ENCODE measurements at regions not wholly inside any gene's neighbourhood (a gene's known extent, or its start where the extent isn't known, plus 50 kb on each side); places are given as distances from the start of the nearest gene placed in this dataset.
A peak's percentile ranks its signal among the peaks of the same experiment; 100 is the strongest.
"Not testable (repeated sequence)": the region's sequence is repeated elsewhere in the genome, so short reads cannot be mapped to it uniquely, and the experiment has no call there.

- no peak for DNase-seq (ENCODE audit: low spot score)
Observed at GRCh38 chr10:36448760-36449691, 676.4 kb upstream of the ANKRD30A start.

GRCh38 chr10:36446881-36447280, 678.5 kb upstream of the ANKRD30A start:
- no peak for DNase-seq (ENCODE audit: low spot score)

- no peak for DNase-seq (ENCODE audit: low spot score)
Observed at GRCh38 chr10:36443233-36443632, 682.2 kb upstream of the ANKRD30A start.

- peak; percentile 8 for DNase-seq (ENCODE audit: low spot score)
Observed at GRCh38 chr10:36441557-36441956, 683.8 kb upstream of the ANKRD30A start.

GRCh38 chr10:36440539-36440938, 684.9 kb upstream of the ANKRD30A start:
- no peak for DNase-seq (ENCODE audit: low spot score)

GRCh38 chr10:36437367-36437766, 688.0 kb upstream of the ANKRD30A start:
- no peak for DNase-seq (ENCODE audit: low spot score)

GRCh38 chr10:36428507-36428906, 696.9 kb upstream of the ANKRD30A start:
- DNase-seq (ENCODE audit: low spot score) = no peak

GRCh38 chr10:36425131-36425797, 700.1 kb upstream of the ANKRD30A start:
- DNase-seq (ENCODE audit: low spot score) = peak; percentile 10

- DNase-seq (ENCODE audit: low spot score) = no peak
Observed at GRCh38 chr10:36424502-36424901, 700.9 kb upstream of the ANKRD30A start.

GRCh38 chr10:36423821-36424248, 701.6 kb upstream of the ANKRD30A start:
- DNase-seq (ENCODE audit: low spot score) = no peak

- DNase-seq (ENCODE audit: low spot score) = no peak
Observed at GRCh38 chr10:36421992-36422391, 703.4 kb upstream of the ANKRD30A start.

- DNase-seq (ENCODE audit: low spot score) = no peak
Observed at GRCh38 chr10:36416513-36416912, 708.9 kb upstream of the ANKRD30A start.

- no peak for DNase-seq (ENCODE audit: low spot score)
Observed at GRCh38 chr10:36412942-36413341, 712.5 kb upstream of the ANKRD30A start.

GRCh38 chr10:36400238-36400637, 725.2 kb upstream of the ANKRD30A start:
- not testable (repeated sequence) for DNase-seq (ENCODE audit: low spot score)

GRCh38 chr10:36393801-36394200, 731.6 kb upstream of the ANKRD30A start:
- no peak for DNase-seq (ENCODE audit: low spot score)

GRCh38 chr10:36391405-36391804, 734.0 kb upstream of the ANKRD30A start:
- no peak for DNase-seq (ENCODE audit: low spot score)

GRCh38 chr10:36390221-36390620, 735.2 kb upstream of the ANKRD30A start:
- no peak for DNase-seq (ENCODE audit: low spot score)

GRCh38 chr10:36388166-36388565, 737.2 kb upstream of the ANKRD30A start:
- no peak for DNase-seq (ENCODE audit: low spot score)

- no peak for DNase-seq (ENCODE audit: low spot score)
Observed at GRCh38 chr10:36385693-36386092, 739.7 kb upstream of the ANKRD30A start.

GRCh38 chr10:36383349-36383748, 741.3 kb upstream of the FZD8 start:
- DNase-seq (ENCODE audit: low spot score) = no peak

- no peak for DNase-seq (ENCODE audit: low spot score)
Observed at GRCh38 chr10:36381748-36382147, 739.7 kb upstream of the FZD8 start.

GRCh38 chr10:36380538-36380937, 738.4 kb upstream of the FZD8 start:
- no peak for DNase-seq (ENCODE audit: low spot score)

GRCh38 chr10:36375107-36375506, 733.0 kb upstream of the FZD8 start:
- DNase-seq (ENCODE audit: low spot score) = no peak

Measured in AG08395 (cell line).